D341Med (cell line): ENCODE measurements at regions not wholly inside any gene's neighbourhood (a gene's known extent, or its start where the extent isn't known, plus 50 kb on each side); places are given as distances from the start of the nearest gene placed in this dataset.
"Not testable (repeated sequence)": the region's sequence is repeated elsewhere in the genome, so short reads cannot be mapped to it uniquely, and the experiment has no call there.

Source experiments
- DNase-seq: peaks from one replicate; pipeline ENCODE4 v3.0.0; 2012; ENCODE audit warnings: low spot score

DNA sequence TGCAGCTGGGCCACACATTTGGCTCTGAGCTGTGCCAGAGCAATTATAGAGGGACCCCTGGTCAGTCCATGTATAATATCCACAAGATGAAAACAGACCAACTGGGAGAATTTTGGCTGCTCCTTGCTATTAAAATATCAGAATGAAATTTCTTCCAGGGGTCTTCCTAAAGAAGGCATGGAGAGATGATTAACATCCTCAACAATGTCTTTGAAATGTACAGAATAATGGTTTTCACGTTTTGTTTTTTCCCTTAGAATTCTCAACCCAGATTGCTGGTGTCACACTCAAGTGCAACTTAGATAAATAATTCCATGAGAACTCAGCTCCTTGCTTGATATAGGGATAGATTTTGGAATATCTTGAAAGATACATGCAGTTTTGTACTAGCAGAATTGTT, 148.3 kb upstream of the SLC24A2 start:
- no peak for DNase-seq

DNA sequence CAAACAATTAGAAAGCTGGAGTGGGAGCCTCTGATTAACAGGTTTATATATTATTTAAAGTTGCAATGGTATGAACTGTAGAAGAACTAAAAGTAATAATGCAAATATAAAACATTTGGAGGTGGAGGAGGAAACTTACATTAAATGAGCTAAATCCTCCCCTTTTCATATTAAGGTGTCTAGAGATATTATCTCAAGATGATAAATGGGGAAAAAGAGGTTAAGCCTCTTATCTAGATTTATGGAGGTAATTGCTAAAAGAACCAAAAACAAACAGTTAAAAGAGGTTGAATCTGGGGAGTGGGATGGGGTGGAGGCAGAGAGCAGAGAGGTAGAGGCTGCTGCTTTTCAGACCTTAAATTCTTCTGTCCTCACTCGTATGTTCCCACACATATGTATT, 147.8 kb upstream of the SLC24A2 start:
- DNase-seq: no peak

DNA sequence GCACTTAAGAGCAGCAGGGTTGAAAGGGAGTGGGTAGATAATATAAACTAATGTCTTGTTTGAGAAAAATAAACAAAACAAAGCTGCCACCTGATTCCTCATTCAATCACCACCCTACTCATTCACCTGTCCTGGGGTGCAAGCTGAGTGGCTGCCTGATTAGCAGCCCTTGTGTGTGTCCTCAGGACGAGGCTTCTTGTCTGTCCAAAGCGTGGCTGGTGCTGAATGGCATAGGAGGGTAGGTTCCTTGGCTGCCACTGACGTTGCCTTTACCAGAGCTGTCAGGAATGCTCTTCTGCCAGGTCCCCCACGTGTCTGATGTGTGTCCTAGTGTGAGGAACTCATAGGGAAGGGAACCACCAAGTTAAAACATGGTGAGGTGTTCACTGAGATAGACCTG, 146.6 kb upstream of the SLC24A2 start:
- DNase-seq: no peak

DNA sequence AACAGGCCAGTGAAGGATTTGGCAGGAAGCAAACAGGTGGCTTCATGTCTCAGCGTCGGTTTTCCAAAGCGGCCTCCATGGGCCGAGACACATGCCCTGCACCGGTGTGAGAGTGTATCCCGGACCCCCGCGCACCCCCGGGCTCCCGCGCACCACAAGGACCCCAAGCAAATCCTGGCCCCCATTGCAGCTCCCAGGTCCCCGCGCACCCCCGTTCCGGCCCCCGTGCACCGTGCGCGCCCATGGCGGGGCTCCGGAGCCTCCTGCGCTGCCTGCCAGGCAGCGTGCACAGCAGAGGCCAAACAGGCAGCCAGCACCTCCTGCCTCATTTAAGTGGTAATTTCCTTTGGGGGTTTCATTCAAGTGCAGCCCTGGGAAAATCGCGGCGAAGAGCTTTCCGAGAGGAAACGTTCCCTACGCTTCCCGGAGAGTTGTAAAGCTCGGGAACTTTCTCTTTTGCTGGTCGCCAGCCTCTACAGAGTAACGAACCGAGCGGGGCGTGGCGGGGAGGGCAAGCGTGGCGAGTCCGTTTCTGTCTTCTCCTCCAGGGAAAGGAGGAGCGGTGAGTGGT, 145.5 kb upstream of the SLC24A2 start:
- no peak for DNase-seq

DNA sequence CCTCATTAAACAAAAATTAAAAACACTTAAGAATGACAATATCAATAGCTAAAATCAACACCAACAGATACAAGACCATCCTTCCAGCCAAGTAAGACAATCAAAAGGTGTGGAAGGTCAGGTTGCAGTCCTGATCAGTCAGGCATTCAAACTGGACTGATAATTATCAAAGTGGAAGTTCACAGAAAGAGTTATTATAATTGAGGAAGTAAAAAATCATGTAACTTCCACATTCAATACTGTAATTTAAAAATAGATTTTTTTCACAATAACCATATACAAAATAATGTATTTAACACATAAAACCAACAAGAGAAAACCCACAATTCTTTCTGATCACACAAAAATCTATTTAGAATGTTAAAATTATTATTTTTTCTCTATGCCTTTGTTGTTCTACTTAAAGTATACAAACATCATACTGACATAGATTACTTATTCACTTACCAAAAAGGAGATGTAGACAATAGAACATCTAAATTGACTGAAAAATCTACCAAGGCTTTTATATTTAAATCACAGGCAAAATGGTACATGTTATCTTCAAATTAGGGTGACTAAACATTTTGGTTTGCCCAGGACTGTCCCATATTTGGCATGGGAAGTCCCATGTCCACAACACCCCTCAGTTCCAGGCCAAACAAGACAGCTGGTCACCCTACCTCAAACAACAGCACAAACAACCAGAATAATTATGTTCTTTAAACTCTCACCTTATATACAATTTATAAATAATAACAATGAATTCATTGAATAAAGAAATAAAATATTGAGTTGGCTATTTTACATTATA, 142.5 kb upstream of the SLC24A2 start:
- no peak for DNase-seq

DNA sequence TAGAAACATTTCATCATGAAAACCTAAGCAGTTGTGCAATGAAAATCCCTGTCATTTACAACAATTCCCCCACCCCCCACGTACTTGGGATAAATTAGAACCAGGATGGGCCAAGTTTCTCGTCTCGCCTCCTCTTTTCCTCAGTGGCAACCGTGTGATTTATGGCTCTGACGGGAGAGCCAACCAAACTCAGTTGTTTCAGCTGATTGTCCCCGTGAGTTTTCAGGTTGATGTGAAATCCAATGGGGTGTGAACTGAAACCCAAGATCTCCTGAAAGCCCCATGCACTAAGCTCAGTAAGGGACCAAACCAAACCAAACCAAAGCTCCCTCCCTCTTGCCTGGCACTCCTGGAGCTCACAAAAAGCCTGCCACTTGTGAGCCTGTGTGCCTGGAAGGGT, 138.7 kb upstream of the SLC24A2 start:
- DNase-seq: no peak

DNA sequence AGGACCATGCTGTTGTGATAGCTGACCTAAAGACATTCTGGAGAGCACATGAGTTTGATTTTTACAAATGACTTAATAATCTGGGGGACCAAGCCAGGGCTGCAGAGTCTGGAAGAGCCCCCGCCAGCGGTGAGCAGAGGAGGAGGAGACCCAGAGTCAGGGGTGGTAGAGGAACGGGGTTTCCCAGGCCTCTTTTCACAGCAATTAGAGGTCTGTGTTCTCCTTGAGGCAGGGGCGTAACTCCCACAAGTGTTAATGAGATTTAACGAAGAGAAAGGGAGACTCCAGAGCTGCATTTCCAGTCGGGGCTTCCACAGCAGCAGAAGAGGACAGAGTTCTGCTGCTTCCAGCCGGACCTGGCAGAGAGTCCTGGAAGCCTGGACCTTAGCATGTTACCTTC, 137.9 kb upstream of the SLC24A2 start:
- no peak for DNase-seq

DNA sequence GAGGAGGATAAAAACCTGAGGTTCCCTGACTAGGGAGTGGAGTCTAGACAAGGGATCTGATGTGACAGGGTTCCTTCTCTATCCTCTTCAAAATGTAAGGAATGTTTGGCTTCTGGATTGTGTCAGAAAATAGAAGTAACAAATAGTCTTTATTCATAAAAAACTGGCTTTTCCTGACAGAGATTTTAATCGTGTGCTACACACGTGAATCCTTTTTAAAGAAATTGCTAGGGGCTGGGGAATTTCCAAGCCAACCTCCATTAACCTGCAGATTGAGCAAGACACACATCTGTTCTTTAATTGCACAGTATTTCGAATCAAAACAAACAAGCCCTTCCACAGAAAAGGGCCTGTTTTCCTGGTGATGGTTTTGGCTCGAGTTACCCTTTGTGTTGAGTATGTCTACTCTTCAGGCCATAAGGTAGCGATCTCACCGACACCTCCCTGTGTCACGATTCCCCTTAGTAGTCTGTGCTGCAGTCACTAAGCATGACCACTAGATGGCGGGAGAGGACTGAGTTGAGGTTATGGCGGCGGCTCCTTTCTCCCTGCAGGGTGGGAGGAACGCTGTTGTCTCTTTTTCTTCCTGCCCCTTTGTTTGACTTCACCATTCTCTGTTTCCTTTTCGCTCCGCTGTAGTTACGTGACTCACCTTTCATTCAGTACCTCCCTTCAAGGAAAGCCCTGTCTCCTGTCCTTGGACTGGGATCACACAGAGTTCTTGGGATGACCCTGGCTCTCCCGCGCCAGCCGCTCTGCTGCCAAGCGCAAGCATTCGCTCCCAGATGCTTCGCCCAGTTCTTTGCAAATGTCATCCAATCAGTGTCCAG, 137.1 kb upstream of the SLC24A2 start:
- DNase-seq: peak; percentile 83

DNA sequence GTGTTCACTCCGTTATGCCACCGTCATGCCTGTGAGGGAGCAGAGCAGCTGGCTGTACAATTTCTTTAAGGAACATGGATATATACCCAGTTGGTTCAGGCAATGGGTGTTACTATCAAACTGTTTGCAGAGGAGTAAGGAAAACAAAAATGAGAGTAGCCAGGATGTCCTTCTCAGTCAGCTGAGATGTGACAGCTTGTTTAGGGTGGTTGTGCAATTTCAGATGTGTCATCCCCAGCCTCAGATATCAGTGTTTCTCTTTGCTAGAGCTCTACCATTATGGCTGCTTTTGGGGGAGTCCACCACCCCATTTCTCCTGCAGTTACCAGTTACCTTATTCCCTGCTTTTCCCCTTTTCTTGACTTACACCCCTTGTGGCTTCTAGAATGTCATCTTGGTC, 135.2 kb upstream of the SLC24A2 start:
- no peak for DNase-seq

DNA sequence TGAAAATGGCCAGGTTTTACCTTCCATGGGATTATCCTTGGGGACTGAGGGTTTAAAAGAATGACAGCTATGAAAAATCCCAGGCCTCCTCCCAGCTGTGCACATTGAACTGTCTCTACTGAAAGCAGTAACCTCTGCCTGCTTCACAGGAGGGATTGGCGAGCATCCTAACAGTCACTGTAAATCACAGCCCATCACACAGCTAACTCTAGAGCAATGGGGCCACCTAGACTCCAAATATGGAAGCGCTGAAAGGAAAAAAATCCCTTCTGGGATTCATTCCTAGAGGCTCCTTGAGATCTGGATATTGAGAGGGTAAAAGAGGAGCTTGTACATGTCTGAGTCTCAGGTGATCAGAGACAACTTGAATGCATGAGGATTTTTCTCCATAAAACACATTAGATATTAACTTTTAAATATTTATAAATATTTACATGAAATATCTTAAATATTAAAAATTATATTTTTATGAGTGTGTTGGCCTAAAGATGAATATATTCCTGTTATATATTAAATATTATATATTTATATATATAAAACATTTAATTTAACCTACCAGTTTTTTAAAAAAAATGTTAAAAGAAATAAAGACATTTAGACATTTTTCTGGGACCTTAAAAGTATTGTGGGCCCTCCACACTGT, 133.8 kb upstream of the SLC24A2 start:
- DNase-seq: peak; percentile 70

DNA sequence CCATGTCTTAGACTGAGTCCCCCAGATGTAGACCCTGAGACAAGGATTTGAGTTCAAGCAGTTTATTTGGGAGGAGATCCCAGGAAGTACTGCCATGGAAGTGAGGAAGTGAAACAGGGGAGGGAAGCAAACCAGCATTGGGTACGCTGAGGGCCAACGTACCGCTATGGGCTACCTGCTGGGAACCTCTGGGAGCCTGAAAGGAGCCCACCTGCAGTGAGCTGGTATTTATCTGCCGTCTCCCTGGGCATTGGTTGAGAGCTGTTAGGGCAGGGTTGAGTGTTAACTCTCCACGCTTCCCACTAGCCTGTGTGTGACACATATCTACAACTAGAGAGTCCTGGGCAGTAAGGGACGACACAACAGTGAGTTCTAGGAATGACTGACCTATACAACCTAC, 131.6 kb upstream of the SLC24A2 start:
- no peak for DNase-seq

DNA sequence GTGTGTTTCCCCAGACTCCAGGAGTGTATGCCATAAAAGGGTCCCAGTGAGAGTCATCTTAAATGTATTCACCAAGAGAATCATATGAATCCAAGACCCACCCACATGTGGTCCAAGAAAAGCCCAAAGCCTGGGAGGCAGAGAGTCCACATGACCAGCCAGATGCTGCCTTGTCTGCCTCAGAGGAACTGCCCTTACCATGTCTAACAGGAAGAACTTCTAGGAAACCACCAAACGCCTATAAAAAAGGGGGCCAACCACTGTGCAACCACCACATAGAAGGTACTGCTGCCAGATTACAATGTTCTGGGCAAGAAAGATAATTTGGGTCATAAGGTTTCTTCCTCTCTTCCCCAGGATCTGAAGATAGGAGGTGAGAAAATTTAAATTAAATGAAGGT, 129.8 kb upstream of the SLC24A2 start:
- no peak for DNase-seq

DNA sequence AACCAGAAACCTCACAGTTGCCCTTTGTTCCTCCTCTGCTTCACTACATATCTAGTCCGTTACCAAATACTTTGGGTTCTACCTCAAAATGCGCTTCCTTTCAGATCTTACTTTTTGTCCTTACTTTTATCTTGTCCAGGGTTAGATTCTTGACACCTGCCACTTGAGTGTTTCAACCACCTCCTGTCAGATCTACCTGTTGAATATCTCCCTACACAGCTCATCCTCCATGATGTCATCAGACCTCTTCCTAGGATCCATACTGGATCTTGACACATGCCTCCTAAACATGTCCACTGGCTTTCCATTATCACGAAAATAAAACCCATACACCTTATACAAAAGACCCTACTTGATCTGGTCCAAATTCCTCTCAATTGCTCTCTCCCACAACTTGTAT, 125.2 kb upstream of the SLC24A2 start:
- DNase-seq: no peak

DNA sequence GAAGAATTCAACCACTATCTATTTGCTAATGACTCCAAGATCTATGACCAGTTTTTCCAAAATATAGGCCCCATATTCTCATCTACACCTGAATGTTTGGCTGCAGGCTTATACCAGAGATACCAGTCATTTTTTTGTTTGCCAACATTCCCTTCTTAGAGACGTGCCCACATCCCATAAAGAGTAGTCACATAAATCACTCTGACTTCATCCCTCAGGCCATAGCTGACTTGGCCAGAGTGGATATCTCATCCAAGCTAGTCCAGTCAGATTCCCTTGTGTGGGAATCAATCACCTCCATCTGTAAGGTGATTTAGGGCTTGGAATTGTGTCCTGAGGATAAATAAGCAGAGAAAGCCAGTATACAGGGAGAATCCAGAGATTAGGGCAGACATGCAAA, 124.3 kb upstream of the SLC24A2 start:
- DNase-seq: no peak

DNA sequence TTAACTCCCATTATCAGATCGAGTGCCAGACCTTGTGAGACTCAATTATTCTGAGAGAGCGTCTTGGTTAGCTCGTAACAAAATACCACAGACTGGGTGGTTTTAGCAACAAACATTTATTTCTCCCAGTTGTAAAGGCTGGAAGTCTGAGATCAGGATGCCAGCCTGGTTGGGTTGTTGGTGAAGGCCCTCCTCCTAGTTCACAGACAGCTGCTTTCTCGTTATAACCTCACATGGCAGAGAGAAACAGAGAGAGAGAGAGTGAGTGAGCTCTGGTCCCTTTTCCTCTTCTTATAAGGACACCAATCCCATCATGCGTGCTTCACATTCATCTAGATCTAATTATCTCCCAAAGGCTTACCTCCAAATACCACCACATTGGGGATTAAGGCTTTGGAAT, 114.2 kb upstream of the SLC24A2 start:
- DNase-seq: no peak

DNA sequence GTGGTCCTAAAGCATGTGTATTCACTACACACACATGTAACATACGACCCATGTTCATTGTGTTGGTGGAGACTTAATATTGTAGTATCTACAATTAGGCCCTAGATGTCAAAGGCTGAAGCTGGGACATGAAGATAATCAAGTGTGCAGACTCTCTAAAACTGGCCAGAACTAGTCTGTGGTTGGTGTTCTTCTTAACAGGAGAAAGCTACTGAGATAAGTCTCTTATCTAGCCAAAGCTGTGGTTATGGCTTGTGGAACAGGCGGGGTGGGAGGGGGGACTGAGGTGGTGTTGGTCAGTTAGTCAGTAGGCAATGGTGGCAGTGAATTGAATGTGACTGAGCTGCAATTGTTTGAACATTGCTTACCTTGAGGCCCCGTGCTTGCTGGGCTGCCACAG, 112.7 kb upstream of the SLC24A2 start:
- no peak for DNase-seq

DNA sequence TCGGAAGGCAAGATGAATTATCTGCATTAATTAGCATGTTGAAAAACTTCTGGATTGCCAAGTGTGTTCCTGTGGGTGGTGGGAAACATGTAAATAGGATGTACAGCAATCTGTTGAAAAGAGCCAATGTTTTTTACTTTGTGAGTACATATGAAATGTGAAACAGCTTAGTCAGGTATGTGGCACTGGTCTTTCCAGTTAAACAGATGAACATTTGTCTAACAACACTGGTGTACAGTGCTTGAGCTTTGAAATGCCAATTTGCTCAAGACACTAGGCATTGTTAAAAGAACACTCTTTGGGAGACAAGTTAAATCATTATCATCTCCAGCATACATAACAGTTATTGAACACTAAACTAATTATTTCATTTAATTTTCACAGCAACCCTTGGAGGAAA, 107.3 kb upstream of the SLC24A2 start:
- DNase-seq: no peak

DNA sequence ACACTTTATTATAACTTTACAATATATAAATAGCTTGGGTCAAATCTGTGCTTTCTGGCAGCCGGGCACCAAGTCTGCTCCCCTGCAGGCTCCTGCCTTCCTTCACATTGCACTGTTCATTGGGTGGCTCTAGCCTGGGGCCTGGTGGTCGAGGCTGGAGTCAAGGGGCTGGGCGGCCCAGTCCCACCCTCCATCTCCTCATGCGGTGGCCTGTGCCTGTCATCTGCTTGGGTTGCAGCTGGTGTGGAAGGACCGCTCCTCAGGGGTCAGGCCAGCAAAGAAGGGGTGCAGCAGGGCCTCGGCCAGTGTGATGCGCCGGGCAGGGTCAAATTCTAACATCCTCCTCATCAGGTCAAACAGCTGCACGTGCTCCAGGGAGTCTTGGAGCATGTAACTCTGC, 106.7 kb upstream of the SLC24A2 start:
- DNase-seq: not testable (repeated sequence)

DNA sequence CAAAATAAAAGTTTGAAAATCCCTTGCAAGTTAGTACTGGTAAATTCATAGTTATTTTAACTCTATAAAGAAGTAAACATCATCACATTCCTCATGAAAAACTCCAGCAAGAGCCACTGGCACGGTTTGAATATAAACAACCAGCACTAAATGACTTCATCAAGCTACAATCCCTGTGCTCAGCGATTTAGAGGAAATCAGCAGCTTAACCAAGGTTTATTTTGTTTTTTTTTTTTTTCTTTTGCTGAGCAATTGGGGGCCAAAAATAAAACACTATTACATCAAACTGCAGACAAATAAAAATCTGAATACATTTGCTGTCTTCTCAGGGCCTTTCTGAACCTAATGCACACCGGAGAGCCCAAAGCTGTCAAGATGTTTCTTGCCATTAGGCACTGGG, 106.2 kb upstream of the SLC24A2 start:
- no peak for DNase-seq

DNA sequence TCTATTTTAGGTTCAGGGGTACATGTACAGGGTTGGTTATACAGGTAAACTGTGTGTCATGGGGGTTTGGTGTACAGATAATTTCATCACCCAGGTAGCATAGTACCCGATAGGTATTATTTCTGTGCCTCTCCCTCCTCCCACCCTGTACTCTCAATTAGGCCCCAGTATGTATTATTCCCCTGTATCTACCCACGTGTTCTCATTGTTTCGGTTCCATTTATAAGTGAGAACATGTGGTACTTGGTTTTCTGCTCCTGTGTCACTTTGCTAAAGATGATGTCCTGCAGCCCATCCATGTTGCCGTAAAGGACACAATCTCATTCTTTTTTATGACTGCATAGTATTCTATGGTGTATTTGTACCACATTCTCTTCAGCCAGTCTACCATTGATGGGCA, 96.8 kb upstream of the SLC24A2 start:
- DNase-seq: no peak

DNA sequence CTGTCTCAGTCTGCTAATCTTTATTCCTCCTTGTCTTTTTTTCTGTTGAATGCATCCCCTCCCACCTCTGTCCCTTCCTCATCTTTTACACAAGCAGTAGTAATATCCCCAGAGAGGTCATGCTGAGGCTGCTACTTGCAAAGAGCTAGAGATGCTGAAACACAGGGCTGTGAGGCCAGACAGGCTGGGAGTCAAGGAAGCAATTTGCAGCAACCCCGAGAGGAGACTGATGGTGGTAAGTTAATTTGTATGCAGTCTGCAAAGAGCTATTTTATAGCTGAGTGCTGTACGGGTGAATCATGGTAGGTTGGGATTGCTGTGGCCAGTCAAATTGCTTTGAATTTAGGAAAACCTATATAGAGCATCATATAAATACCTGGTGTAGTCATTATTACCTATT, 90.2 kb upstream of the SLC24A2 start:
- no peak for DNase-seq

DNA sequence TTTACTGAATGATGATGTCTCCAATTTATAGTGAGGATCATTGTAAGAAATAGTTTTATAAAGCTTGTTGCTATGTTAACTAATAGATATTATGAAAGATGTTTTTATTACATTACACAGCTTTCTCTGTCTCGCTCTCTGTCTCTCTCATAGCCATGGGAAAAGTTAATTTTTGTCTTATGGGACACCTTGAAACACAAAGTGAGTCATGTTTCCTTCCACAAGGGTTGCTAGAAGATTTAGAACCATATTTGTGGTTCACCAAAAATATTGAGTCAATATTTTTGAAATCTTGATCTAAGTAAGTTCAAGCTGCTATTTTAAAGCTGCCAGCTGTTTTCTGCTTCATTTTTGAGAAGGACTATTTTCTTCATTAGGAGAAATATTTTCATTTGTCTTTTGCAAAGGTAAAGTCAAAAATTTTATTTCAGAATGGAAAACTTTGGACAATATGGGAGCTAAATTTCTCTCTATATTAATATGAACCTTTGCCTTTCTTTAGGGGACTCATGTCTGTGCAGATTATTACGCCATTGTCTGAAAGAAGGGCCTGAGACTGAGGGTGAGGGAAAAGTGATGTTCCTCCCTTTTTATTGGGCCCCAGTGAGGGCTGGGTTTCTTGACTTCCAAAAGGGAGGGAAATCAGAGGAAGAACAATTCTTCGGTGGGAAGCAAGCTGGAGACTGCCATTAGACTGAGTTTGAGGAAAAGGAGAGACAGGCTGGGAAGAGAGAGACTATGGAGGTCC, 87.9 kb upstream of the SLC24A2 start:
- no peak for DNase-seq
